ENCODE measurements at regions not wholly inside any gene's neighbourhood (a gene's known extent, or its start where the extent isn't known, plus 50 kb on each side); places are given as distances from the start of the nearest gene placed in this dataset.

DNA sequence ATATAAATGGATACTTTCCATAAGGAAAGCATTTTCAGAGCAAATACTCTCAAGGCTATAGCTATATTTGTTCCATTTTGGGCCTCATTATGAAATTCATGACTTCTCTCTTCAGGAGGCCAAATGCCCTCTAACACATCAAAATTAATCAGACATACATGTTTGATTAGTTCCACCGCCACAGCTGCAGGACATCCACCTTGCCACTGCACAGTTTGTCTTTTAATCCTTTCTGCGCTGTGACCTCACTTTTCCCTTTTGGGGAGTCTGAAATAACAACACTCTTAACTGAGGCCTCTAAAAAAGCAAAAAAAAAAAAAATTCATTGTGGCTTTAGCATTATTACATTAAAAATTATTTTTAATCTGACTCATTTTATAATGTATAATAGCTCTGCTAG is 279.1 kb upstream of the CDH12 start:
- H4K20me1 ChIP-seq (replicated peaks; ENCODE audit: control insufficient read depth, extremely low read depth, insufficient read depth, low read length), result no peaks in the 10 kb centered on the region
- no peak overlapping the region for H3K4me2 ChIP-seq (ENCODE audit: insufficient read depth, low read length)
- no peak overlapping the region for H3K9ac ChIP-seq (replicated peaks; ENCODE audit: extremely low read depth, insufficient read depth, low read length)
- no peak overlapping the region for H2AFZ ChIP-seq (ENCODE audit: low read depth, low read length)
- ChIA-PET POLR2A (no interaction called here), CTCF (no interaction called here)
- H3K4me3 ChIP-seq (replicated peaks in 1 of 3; ENCODE audit: insufficient read depth in 1 of 3, low read depth in 1 of 3, low read length in 3 of 3), result no peak overlapping the region
- H3K4me1 ChIP-seq (ENCODE audit: control insufficient read depth, extremely low read depth, insufficient read depth, low read length), result no peaks in the 10 kb centered on the region
- TF ChIP-seq, protein P1, sequence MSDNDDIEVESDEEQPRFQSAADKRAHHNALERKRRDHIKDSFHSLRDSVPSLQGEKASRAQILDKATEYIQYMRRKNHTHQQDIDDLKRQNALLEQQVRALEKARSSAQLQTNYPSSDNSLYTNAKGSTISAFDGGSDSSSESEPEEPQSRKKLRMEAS (IDR thresholded peaks at IDR 0.05; ENCODE audit: insufficient read depth, insufficient read length), result no peak
- TF ChIP-seq FOS (IDR thresholded peaks at IDR 0.05; ENCODE audit: borderline replicate concordance, insufficient read depth, low read length) (no peak), GATA2 (IDR thresholded peaks at IDR 0.05; ENCODE audit: insufficient read depth, insufficient read length, low read depth, low read length) (no peak), JUN (IDR thresholded peaks at IDR 0.05; ENCODE audit: borderline replicate concordance, insufficient read depth, insufficient read length, low read depth) (no peak), EZH2 (IDR thresholded peaks at IDR 0.05; ENCODE audit: borderline replicate concordance, low read depth, low read length, severe bottlenecking) (no peak), MYC (IDR thresholded peaks at IDR 0.05; ENCODE audit: low read depth, low read length) (no peak), POLR2A (IDR thresholded peaks at IDR 0.05; ENCODE audit: low read depth, low read length) (no peak)
- TF ChIP-seq, protein P2, sequence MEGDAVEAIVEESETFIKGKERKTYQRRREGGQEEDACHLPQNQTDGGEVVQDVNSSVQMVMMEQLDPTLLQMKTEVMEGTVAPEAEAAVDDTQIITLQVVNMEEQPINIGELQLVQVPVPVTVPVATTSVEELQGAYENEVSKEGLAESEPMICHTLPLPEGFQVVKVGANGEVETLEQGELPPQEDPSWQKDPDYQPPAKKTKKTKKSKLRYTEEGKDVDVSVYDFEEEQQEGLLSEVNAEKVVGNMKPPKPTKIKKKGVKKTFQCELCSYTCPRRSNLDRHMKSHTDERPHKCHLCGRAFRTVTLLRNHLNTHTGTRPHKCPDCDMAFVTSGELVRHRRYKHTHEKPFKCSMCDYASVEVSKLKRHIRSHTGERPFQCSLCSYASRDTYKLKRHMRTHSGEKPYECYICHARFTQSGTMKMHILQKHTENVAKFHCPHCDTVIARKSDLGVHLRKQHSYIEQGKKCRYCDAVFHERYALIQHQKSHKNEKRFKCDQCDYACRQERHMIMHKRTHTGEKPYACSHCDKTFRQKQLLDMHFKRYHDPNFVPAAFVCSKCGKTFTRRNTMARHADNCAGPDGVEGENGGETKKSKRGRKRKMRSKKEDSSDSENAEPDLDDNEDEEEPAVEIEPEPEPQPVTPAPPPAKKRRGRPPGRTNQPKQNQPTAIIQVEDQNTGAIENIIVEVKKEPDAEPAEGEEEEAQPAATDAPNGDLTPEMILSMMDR (IDR thresholded peaks at IDR 0.05; ENCODE audit: extremely low read depth in 1 of 2, insufficient read depth in 1 of 2, low read depth in 1 of 2, low read length in 2 of 2), result no peak
- intact Hi-C loops (cut with micrococcal nuclease) (no loop called here), dilution Hi-C loops (cut with MboI; ENCODE audit: extremely low pct_ligation_motif_present, low sequenced_read_pairs) (no loop called here)
- no peaks in the 10 kb centered on the region for H3K36me3 ChIP-seq (ENCODE audit: control insufficient read depth in 2 of 2, extremely low read depth in 1 of 2, insufficient read depth in 2 of 2, low read length in 2 of 2)
- no peak overlapping the region for H3K27ac ChIP-seq (ENCODE audit: insufficient read depth, low read depth, low read length)
- H3K27me3 ChIP-seq (ENCODE audit: control insufficient read depth in 2 of 2, insufficient read depth in 2 of 2, low read length in 2 of 2), result no peaks in the 10 kb centered on the region
- H3K79me2 ChIP-seq (ENCODE audit: control insufficient read depth, insufficient read depth, low read length), result no peaks in the 10 kb centered on the region
- no peaks in the 10 kb centered on the region for H3K9me1 ChIP-seq (replicated peaks; ENCODE audit: control insufficient read depth, extremely low read depth, insufficient read depth, low read length)
- no TSS peak for BruUV-seq (replicated peaks)
- H3K9me3 ChIP-seq (replicated peaks; ENCODE audit: control insufficient read depth, insufficient read depth, low read length), result no peaks in the 10 kb centered on the region
- DNase-seq (ENCODE audit: low read depth, low spot score) (no peak), FAIRE-seq (no peak)
